HG03571 (cell line): ENCODE measurements at regions not wholly inside any gene's neighbourhood (a gene's known extent, or its start where the extent isn't known, plus 50 kb on each side); places are given as distances from the start of the nearest gene placed in this dataset.
"Not testable (repeated sequence)": the region's sequence is repeated elsewhere in the genome, so short reads cannot be mapped to it uniquely, and the experiment has no call there.

Experiments used
- ATAC-seq: cut with Tn5 transposase; IDR thresholded peaks from one replicate; pipeline ENCODE4 v1.9.1; 2021; ENCODE audit not compliant: unreplicated experiment

- ATAC-seq, result no peak
Measured at GRCh38 chr5:167352801-167353200, 938.6 kb upstream of the WWC1 start.

DNA sequence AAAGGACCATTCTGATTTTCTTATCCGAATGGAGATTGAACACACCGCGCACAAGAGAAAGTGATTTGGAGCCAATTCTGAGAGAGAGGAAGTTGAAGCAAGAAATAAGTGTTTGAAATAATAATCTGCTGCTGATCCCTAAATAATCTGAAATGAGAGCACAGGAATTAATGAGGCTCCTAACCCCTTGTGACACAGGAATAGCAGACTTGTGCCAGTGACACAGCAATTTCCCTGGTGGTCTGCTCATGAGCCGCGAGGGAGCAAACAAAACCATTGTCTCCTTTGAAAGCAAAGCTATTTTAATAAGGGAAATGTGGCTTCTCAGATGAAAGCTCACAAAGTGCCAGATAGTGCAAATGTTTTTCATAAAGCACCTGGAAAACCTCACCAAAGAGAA lies 936.1 kb upstream of the WWC1 start:
- no peak for ATAC-seq

- no peak for ATAC-seq
Measured at GRCh38 chr5:167356374-167356773, 935.1 kb upstream of the WWC1 start.

GRCh38 chr5:167358868-167359492 lies 932.5 kb upstream of the WWC1 start:
- no peak for ATAC-seq

DNA sequence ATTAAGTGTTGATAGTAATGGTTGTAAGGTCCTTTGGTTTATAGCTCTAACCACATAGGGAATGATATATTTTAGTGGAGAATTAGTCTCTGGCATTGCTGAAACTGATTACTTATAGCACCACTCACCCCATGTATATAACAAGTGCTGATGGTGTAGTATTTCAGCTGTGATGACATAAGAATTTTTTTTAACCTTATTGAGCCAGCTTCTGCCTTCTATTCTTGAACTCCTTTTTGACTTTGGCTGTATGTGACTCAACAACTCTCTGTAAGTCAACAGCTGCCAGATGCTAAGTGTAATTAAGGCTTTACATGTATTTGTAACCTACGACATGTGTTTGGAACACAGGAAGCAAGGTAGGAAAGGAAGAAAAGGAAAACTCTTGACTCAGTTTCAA lies 929.6 kb upstream of the WWC1 start:
- ATAC-seq, result no peak

GRCh38 chr5:167363065-167363464 lies 928.4 kb upstream of the WWC1 start:
- ATAC-seq, result no peak

DNA sequence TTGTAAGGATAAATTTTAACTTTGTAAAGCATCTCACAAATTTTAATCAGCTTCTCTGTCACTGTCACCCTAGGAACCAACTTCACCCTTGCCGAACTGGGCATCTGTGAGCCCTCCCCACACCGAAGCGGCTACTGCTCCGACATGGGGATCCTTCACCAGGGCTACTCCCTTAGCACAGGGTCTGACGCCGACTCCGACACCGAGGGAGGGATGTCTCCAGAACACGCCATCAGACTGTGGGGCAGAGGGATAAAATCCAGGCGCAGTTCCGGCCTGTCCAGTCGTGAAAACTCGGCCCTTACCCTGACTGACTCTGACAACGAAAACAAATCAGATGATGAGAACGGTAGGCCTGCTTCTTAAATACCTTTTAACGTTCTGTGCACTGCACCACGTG lies 916.3 kb upstream of the WWC1 start:
- no peak for ATAC-seq

DNA sequence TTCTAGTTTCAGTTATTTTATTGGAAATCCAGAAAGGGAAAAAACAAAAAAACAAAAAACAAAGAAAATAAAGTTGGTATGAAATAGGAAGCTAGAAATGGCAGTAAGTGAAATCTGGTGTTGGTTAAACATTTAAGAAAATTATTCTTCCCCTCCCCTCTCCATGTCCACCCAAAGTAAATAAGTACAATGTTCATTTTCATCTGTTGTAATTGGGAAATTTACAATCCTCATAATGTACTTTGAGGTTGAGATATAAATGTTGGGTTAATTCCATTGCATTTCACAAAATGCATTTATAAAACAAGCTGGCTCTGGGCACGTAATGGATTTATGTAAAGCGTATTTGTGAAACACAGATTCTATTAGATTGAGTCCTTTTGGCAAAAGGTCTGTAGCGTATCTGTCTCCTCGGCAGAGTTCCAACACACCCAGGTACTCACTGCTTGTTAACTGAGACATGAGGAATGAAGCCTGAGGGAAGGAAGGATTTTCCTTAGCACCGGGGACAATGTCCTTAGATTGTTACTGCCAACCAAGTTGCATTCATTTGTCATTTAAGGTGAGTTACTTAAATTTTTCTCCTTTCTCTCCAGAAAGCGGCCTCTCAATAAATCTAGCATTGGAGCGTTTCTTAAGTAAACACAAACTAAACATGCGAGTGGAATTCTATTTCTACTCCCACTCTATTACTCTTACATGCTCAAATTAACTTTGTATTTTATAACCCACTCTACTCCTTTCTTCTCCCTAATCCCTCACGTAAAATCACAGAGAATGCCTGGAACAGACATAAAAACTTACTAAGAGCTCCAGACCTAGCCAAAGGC lies 912.3 kb upstream of the WWC1 start:
- no peak for ATAC-seq

- no peak for ATAC-seq
Measured at GRCh38 chr5:167381457-167381856, 910.0 kb upstream of the WWC1 start.

DNA sequence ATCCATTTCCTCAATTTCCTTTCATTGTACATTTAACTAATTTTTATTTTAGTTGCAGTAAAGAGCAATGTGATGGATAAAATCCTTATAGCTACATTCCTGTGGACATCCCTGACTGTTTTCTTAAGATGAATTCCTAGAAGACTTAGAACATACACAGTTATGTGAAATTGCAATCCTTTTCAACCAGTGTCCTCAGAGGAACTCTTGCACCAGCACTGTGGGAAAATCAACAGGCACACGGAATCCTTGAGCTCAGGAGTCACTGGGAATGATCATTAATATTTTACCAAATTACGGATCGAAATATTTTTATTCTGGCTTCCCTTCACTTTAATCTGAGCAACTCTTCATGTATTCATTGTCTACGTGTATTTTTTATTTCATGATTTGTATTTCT lies 901.9 kb upstream of the WWC1 start:
- ATAC-seq, result no peak

DNA sequence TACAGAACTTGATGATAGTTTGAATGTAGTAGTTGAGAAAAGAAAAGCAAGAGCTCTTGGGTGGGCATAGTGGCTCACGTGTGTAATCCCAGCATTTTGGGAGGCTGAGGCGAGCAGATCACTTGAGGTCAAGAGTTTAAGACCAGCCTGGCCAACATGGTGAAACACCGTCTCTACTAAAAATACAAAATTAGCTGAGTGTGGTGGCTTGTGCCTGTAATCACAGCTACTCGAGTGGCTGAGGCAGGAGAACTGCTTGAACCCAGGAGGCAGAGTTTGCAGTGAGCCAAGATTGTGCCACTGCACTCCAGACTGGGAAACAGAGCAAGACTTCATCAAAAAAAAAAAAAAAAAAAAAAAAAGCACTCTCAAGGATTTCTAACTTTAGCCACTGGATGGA lies 900.2 kb upstream of the WWC1 start:
- not testable (repeated sequence) for ATAC-seq

DNA sequence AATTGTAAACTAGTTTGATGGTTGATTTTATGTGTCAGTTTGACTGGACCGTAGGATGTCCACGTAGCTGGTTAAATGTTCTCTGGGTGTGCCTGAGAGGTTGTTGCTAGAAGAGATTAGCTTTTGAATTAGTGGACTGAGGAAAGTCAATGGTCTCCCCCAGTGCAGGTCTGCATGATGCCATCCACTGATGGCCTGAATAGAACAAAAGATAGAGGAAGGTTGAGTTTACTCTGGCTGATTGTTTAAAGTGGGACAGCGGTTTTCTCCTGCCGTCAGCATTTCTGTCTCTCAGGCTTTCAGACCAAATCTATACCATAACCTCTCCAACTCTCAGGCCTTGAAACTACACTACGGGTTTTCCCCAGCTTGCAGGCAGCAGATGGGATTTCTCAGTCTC lies 899.2 kb upstream of the WWC1 start:
- ATAC-seq, result no peak

DNA sequence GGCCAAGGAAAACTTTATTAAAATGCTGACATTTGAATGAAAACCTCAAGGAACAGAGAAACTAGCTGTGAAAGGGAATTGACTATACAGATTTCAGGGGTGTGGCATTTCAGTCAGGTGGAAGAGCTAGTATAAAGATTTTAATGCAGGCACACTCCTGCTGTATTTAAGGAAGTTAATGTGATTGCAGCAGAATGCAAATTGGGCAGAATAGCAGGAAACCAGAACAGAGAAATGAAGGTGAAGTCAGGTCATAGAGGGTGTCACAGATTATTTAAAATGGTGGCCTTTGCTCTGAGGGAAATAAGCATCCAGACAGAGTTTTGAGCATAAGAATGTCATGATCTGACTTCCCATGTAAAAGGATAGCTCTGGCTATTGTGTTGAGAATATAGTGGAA lies 898.1 kb upstream of the WWC1 start:
- ATAC-seq, result no peak

GRCh38 chr5:167402671-167403070 lies 888.8 kb upstream of the WWC1 start:
- ATAC-seq, result no peak

GRCh38 chr5:167406513-167406912 lies 884.9 kb upstream of the WWC1 start:
- ATAC-seq, result no peak

- ATAC-seq, result no peak
Measured at GRCh38 chr5:167412556-167412955, 878.9 kb upstream of the WWC1 start.

- ATAC-seq, result no peak
Measured at GRCh38 chr5:167413506-167413905, 877.9 kb upstream of the WWC1 start.

DNA sequence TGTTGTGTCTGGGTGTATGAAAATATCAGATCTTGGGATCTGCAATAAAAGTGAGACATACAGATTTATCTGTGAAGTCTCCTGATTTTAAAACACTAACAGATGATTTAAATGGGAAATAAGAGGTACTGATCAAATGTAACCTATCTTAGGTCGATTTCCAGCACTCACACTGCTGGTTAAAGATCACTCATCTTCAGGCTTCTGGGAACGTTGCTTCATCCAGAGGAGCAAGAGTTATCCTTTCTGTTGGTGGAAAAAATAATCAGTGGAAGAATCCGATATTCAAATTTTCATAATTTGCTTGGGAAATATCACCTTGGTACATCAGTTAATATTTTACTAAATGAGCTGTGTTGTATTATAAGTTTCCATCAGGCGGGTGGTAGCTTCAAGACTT lies 876.8 kb upstream of the WWC1 start:
- no peak for ATAC-seq

GRCh38 chr5:167415779-167416746 lies 875.4 kb upstream of the WWC1 start:
- no peak for ATAC-seq

- ATAC-seq, result no peak
Measured at GRCh38 chr5:167417662-167418061, 873.8 kb upstream of the WWC1 start.

GRCh38 chr5:167425161-167425560 lies 866.3 kb upstream of the WWC1 start:
- no peak for ATAC-seq

DNA sequence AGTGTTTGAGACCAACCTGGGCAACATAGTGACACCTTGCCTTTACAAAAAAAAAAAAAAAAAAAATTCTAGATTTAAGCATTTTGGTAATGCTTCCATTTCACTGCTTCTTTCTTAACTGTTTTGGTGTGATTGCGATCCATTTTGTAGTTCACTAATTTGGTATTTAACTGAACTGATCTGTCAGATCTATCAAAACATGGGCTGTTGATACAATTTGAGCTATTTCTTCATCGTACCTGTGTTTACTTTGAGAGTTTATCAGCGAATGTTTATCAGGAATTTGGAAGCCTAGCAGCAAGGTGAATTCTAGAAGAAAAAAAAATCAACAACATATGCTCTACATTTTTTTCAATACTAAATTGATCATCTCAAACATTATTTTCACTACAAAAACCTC lies 864.9 kb upstream of the WWC1 start:
- no peak for ATAC-seq
